ENCODE measurements at regions not wholly inside any gene's neighbourhood (a gene's known extent, or its start where the extent isn't known, plus 50 kb on each side); places are given as distances from the start of the nearest gene placed in this dataset.

- H3K4me1 ChIP-seq (ENCODE audit: insufficient read depth, low read length, poor library complexity, severe bottlenecking), result peaks cover 33% of the 10 kb centered on the region
- no peak overlapping the region for H3K4me2 ChIP-seq (ENCODE audit: low read length)
- no peaks in the 10 kb centered on the region for H3K9me3 ChIP-seq (ENCODE audit: low read length)
- ChIA-PET POLR2A (interaction anchor here (0.6 kb wide), 1 partner anchor 84 kb away, joined by 3 read pairs; no protein-coding TSS in a partner anchor), CTCF (ENCODE audit: unreplicated experiment) (no interaction called here)
- TF ChIP-seq EZH2phosphoT487 (IDR thresholded peaks at IDR 0.05; ENCODE audit: borderline replicate concordance, low read depth, low read length) (no peak), CTCF (conservative IDR thresholded peaks at IDR 0.05; ENCODE audit: low read length) (no peak)
- no peak for DNase-seq (ENCODE audit: low spot score)
- peaks cover 9% of the 10 kb centered on the region for H3K36me3 ChIP-seq (ENCODE audit: insufficient read depth, low read length)
- no peaks in the 10 kb centered on the region; the same call in 1 of the 2 replicates for H3K79me2 ChIP-seq (ENCODE audit: insufficient read depth, low read depth, low read length)
- no peak overlapping the region for H2AFZ ChIP-seq (ENCODE audit: low read length)
- no TSS peak for BruUV-seq (replicated peaks)
- intact Hi-C loops (cut with micrococcal nuclease; ENCODE audit: unreplicated experiment), result no loop called here
- no peak overlapping the region for H3K4me3 ChIP-seq (ENCODE audit: low read depth, low read length, poor library complexity, severe bottlenecking)
- no peak overlapping the region for H3K27ac ChIP-seq (ENCODE audit: low read depth, low read length, poor library complexity, severe bottlenecking)
- H3K9me2 ChIP-seq (ENCODE audit: insufficient read depth, low read length), result no peaks in the 10 kb centered on the region
- no peaks in the 10 kb centered on the region for H4K20me1 ChIP-seq (ENCODE audit: insufficient read depth, low read length)
Observed at GRCh38 chrX:120761810-120762209, 113.9 kb downstream of the CT47B1 start.

DNA sequence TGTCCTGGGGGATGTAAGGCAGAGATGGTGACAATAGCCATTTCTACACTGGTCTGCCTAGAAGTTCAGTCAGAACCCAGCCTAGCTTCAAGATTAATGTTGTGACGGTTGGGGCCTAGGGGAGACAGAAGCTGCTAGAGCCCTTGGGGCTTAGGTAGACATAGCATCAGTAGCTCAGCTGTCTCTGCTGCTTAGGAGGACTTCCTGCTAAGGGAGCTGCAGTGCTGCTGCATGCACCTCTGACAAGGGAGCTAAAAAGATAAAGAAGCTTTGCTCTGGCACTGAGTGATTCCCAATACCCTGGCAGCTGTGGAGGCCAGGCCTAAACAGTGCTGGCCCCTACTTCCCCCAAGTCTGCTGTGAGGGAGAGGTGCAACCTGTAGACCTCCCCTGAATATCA is 116.0 kb downstream of the CT47B1 start:
- intact Hi-C loops (cut with micrococcal nuclease; ENCODE audit: unreplicated experiment), result loop anchor here (10.0 kb wide), 1 partner anchor 505 kb away; the partner anchor contains the start of gene ZBTB33
- H3K79me2 ChIP-seq (ENCODE audit: insufficient read depth, low read depth, low read length), result peaks cover 13% of the 10 kb centered on the region
- no peak overlapping the region for H3K4me3 ChIP-seq (ENCODE audit: low read depth, low read length, poor library complexity, severe bottlenecking)
- peaks cover 9% of the 10 kb centered on the region for H3K36me3 ChIP-seq (ENCODE audit: insufficient read depth, low read length)
- peak overlapping the region; percentile 80; the same call in 1 of the 2 replicates for H2AFZ ChIP-seq (ENCODE audit: low read length)
- H3K4me1 ChIP-seq (ENCODE audit: insufficient read depth, low read length, poor library complexity, severe bottlenecking), result peaks cover 54% of the 10 kb centered on the region
- BruUV-seq (replicated peaks), result no TSS peak
- no peaks in the 10 kb centered on the region for H4K20me1 ChIP-seq (ENCODE audit: insufficient read depth, low read length)
- peak; percentile 58 for DNase-seq (ENCODE audit: low spot score)
- H3K9me3 ChIP-seq (ENCODE audit: low read length), result no peaks in the 10 kb centered on the region
- H3K9me2 ChIP-seq (ENCODE audit: insufficient read depth, low read length), result no peaks in the 10 kb centered on the region
- peak overlapping the region; percentile 42; the same call in 1 of the 2 replicates for H3K4me2 ChIP-seq (ENCODE audit: low read length)
- no peak for TF ChIP-seq EZH2phosphoT487 (IDR thresholded peaks at IDR 0.05; ENCODE audit: borderline replicate concordance, low read depth, low read length)
- TF ChIP-seq CTCF (conservative IDR thresholded peaks at IDR 0.05; ENCODE audit: low read length), result no peak
- H3K27ac ChIP-seq (ENCODE audit: low read depth, low read length, poor library complexity, severe bottlenecking), result peak overlapping the region; percentile 37
- CTCF ChIA-PET (ENCODE audit: unreplicated experiment), result no interaction called here
- POLR2A ChIA-PET, result interaction anchor here (0.9 to 1.4 kb wide), 3 partner anchors 10 to 57 kb away, joined by 3 to 12 read pairs (median 3); no protein-coding TSS in a partner anchor

DNA sequence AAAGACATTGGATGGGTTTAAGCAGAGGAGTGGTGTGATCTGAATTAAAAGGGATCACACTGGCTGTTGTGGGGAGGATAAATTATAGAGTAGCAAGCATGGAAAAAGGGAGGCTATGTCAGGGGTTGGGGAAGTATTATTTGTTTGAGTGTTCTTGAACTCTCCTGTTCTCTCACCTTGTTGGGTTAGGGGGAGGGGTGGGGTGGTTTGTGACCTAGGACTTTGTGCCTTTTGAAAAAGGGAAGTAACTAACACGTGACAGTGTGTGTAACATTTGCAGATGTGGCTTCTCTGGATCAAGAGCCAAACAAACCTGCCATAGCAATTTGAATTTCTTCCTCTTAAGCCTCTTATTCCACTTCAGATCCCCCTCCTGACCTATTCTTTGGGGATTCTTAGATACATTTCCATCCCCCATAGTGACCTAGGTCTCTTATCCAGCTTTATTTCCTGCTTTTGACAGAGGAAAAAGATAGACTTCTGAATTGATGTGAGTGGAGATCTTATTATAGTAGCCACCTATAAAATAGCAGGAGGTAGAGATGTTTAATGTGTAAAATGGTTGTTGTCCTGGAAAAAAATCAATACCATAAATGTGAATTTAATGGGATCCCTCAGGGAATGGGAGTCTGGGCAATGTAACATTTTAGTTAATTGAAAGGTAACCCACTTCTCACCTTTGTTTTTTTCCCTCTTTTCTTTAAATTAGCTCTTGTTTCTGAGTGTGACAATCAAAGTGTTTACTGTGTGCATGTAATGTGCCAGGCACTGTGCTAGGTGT is 120.4 kb downstream of the CT47B1 start:
- ChIA-PET POLR2A (interaction anchor here (0.6 to 1.3 kb wide), 2 partner anchors 14 to 18 kb away, joined by 3 read pairs; no protein-coding TSS in a partner anchor), CTCF (ENCODE audit: unreplicated experiment) (no interaction called here)
- peak; percentile 84 for DNase-seq (ENCODE audit: low spot score)

More for the DNA sequence above, 120.4 kb downstream of the CT47B1 start:
- peak overlapping the region; percentile 80 for H3K4me2 ChIP-seq (ENCODE audit: low read length)
- H3K4me1 ChIP-seq (ENCODE audit: insufficient read depth, low read length, poor library complexity, severe bottlenecking), result peaks cover 86% of the 10 kb centered on the region
- H2AFZ ChIP-seq (ENCODE audit: low read length), result peak overlapping the region; percentile 72; the same call in 1 of the 2 replicates
- H3K36me3 ChIP-seq (ENCODE audit: insufficient read depth, low read length), result peaks cover 7% of the 10 kb centered on the region
- H3K27ac ChIP-seq (ENCODE audit: low read depth, low read length, poor library complexity, severe bottlenecking), result peak overlapping the region; percentile 96
- peaks cover 24% of the 10 kb centered on the region for H3K79me2 ChIP-seq (ENCODE audit: insufficient read depth, low read depth, low read length)
- H3K4me3 ChIP-seq (ENCODE audit: low read depth, low read length, poor library complexity, severe bottlenecking), result peak overlapping the region; percentile 71
- BruUV-seq (replicated peaks), result no TSS peak
- TF ChIP-seq EZH2phosphoT487 (IDR thresholded peaks at IDR 0.05; ENCODE audit: borderline replicate concordance, low read depth, low read length), result no peak
- no peak for TF ChIP-seq CTCF (conservative IDR thresholded peaks at IDR 0.05; ENCODE audit: low read length)
- no peaks in the 10 kb centered on the region for H3K9me3 ChIP-seq (ENCODE audit: low read length)
- H4K20me1 ChIP-seq (ENCODE audit: insufficient read depth, low read length), result no peaks in the 10 kb centered on the region
- no peaks in the 10 kb centered on the region for H3K9me2 ChIP-seq (ENCODE audit: insufficient read depth, low read length)
- intact Hi-C loops (cut with micrococcal nuclease; ENCODE audit: unreplicated experiment), result loop anchor here (2.0 to 10.0 kb wide), 2 partner anchors 194 to 500 kb away; partner anchors contain the start of genes CUL4B and ZBTB33

Data from OCI-LY7 (cell line).